Activated T-cell treated with anti-CD3 and anti-CD28 coated beads, Interleukin-2, amount 50 U/mL, for 24 hours (primary cell): ENCODE measurements at regions not wholly inside any gene's neighbourhood (a gene's known extent, or its start where the extent isn't known, plus 50 kb on each side); places are given as distances from the start of the nearest gene placed in this dataset.

Experiments
- DNase-seq: peaks from one replicate; pipeline ENCODE4 v3.0.0-alpha.2; 2020
- H3K27ac Mint-ChIP-seq: 2 replicates; pipeline ENCODE4 v1.8.0; 2020; ENCODE audit warnings: mild to moderate bottlenecking, mixed read lengths
- H3K27me3 Mint-ChIP-seq: 2 replicates; pipeline ENCODE4 v1.8.0; 2020; ENCODE audit warnings: mixed read lengths
- H3K36me3 Mint-ChIP-seq: 2 replicates; pipeline ENCODE4 v1.8.0; 2020; ENCODE audit warnings: low read depth, mixed read lengths
- H3K4me1 Mint-ChIP-seq: 2 replicates; pipeline ENCODE4 v1.8.0; 2020; ENCODE audit warnings: low read depth, mixed read lengths
- H3K4me3 Mint-ChIP-seq: 2 replicates; pipeline ENCODE4 v1.8.0; 2020; ENCODE audit warnings: mild to moderate bottlenecking, moderate library complexity, mixed read lengths
- H3K9me3 Mint-ChIP-seq: 2 replicates; pipeline ENCODE4 v1.8.0; 2020; ENCODE audit warnings: mixed read lengths

DNA sequence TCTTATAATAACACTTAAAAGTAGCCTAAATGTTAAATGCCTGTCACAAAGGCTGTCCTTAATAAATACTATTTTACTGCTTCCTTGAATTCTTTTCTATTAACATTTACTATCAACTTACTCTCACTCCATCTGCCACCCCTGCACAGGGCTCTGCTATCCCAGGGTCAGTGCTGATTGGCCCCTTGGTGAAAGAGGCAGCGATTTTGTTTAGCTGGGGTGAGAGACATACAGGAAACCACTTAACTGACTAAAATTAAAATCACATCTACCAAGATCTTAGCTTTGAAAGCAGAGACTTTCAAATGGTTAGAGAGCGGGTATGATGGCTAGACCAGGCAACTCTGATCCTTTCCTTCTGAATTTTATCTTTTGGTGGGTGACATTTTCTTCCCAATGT, 149.9 kb upstream of the HTR2A start:
- Mint-ChIP-seq H3K36me3 (no peaks in the 10 kb centered on the region), H3K27ac (no peak overlapping the region), H3K9me3 (no peaks in the 10 kb centered on the region), H3K27me3 (peaks cover 15% of the 10 kb centered on the region), H3K4me1 (no peaks in the 10 kb centered on the region), H3K4me3 (no peak overlapping the region)
- no peak for DNase-seq

DNA sequence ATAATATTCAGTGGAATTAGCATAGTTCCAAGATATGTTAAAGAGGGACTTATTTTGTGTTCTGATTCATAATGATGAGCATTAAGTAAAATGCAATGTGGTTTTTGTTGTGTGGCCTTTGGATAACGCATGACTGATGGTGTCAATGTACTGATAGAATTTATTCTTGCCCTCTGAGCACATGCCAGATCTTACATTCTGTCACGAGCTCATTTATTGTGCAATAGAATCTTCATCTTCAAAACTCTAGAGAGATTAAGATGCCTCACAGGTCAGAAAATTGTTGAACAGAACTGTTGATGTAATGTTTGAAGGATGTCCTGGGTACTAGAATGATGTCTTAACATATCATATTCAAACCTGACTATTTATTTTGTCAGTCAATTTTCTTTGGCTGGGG, 148.0 kb upstream of the HTR2A start:
- H3K9me3 Mint-ChIP-seq: no peaks in the 10 kb centered on the region
- no peak overlapping the region for H3K4me3 Mint-ChIP-seq
- DNase-seq: no peak
- H3K36me3 Mint-ChIP-seq: no peaks in the 10 kb centered on the region
- H3K27ac Mint-ChIP-seq: no peak overlapping the region
- peaks cover 15% of the 10 kb centered on the region for H3K27me3 Mint-ChIP-seq
- no peaks in the 10 kb centered on the region for H3K4me1 Mint-ChIP-seq

DNA sequence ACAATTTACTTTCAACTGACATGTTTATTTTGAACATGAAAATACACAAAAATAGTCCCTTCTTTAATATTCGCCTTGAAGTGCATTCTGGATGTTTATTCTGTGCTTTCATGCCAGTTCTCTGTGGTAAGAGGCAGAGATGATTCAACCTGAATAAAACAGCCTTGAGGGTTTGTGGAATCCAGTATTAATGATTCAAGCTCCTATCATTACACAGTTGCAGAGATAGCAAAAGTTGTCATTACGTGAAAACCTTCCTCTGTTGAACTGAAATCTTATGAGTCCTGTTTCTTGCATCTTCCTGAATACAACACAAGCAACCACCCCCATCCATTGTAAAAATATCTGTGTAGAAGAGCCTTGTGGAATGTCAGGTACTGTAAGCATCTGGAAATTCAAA, 142.3 kb upstream of the HTR2A start:
- no peaks in the 10 kb centered on the region for H3K9me3 Mint-ChIP-seq
- no peak overlapping the region for H3K27ac Mint-ChIP-seq
- peaks cover 23% of the 10 kb centered on the region for H3K27me3 Mint-ChIP-seq
- DNase-seq: no peak
- no peaks in the 10 kb centered on the region for H3K36me3 Mint-ChIP-seq
- H3K4me1 Mint-ChIP-seq: no peaks in the 10 kb centered on the region
- no peak overlapping the region for H3K4me3 Mint-ChIP-seq

DNA sequence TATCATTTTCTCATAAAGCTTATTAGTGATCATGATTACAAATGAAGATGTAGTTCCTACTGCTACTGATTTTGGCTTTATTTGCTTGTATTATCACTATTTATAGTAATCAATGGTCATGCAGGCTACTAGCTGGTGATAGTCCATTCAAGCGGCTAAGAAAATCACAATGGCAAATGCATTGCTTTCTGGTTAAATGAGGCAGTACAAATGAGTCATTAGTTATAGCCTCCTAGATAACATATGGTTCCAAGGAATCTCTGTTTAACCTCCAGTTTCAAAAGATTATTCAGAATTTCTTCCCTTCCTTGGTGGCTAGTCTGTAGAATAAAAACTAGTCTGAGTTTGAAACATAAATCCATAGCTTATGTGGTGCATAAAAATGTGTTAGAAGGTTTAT, 141.3 kb upstream of the HTR2A start:
- Mint-ChIP-seq H3K27me3 (peaks cover 21% of the 10 kb centered on the region), H3K9me3 (no peaks in the 10 kb centered on the region), H3K4me3 (no peak overlapping the region), H3K27ac (no peak overlapping the region), H3K4me1 (no peaks in the 10 kb centered on the region), H3K36me3 (no peaks in the 10 kb centered on the region)
- no peak for DNase-seq

DNA sequence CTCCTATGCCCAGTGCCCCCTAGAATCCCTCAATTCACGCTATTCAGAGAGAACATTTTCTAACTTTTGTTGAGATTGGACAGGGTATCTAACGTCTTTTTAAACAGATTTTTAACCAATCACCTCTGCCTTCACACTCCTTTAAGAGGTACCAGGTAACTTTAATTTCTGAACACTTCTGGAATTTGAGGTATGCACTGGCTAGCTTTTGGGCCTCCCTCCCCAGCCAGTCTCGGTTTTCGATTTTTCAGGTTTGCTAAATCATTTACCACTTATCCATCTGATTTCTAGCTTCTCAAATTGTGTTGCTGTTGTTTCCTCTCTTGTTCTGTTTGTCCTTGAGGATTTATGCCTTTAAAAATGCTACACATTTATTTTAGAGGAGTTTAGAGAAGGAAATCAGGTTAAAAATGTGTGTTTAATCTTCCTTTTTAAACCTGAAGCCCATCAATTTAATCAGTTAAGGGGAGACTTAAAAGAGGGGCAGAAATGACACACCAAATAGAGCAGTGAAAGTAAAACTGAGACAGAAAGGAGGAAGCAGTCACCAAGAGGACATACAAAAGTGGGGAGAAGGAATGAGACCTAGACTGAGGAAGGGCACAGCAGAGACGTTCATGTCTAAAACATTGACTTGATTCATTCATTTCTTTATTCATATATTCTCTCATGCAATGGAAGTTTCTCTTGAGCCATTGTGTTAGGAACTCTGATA, 139.6 kb upstream of the HTR2A start:
- H3K36me3 Mint-ChIP-seq: no peaks in the 10 kb centered on the region
- H3K27ac Mint-ChIP-seq: no peak overlapping the region
- no peaks in the 10 kb centered on the region for H3K9me3 Mint-ChIP-seq
- H3K4me1 Mint-ChIP-seq: no peaks in the 10 kb centered on the region
- no peak overlapping the region for H3K4me3 Mint-ChIP-seq
- H3K27me3 Mint-ChIP-seq: peaks cover 26% of the 10 kb centered on the region
- no peak for DNase-seq

DNA sequence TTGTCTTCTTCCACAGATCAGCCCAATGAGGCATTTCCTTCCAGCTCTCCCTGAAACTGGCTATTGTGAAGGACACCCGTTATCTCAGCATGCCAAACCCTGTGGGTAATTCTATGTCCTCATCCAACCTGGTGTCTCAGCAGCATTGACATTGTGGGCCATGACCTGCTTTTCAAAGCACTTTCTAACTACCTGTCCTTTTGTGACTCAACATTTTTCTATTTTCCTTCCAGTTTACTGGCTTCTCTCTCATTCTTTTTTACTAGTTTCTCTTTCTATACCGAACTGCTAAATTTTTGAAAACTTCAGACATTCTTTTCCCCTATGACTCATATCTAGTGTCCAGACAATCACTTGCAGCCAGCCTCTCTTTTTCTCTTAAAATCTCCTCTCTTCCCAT, 136.4 kb upstream of the HTR2A start:
- H3K27me3 Mint-ChIP-seq: peaks cover 26% of the 10 kb centered on the region
- H3K27ac Mint-ChIP-seq: no peak overlapping the region
- no peak overlapping the region for H3K4me3 Mint-ChIP-seq
- no peaks in the 10 kb centered on the region for H3K9me3 Mint-ChIP-seq
- H3K4me1 Mint-ChIP-seq: no peaks in the 10 kb centered on the region
- H3K36me3 Mint-ChIP-seq: no peaks in the 10 kb centered on the region
- DNase-seq: no peak

DNA sequence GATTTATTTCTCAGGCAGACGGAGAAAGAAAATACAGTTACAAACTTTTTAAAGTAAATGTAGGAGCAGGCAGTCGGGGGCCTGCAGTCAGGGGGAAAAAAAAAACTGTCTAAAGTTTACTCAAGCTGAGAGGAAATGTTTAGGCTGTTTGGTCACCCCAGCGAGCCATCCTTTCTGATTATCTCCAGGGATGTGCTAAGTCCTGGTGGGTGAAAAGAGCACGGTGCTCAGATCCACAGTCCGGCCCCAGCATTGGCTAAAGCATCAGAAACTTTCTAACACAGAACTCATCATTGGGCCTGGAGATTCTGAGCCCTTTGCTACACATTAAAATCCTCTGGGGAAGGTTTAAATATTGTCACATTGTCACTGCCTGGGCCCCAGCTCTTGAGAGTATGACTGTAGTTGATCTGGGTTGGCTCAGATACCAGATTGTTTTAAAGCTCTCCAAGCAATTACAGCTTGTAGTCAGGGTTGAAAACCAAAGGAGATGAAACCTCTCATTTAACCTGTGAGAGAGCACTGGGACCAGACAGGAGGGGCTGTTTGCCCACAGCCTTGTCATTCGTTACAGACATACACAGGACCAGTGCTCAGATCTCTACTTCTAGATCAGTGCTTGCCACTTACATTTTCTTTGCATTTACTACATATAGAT, 131.1 kb upstream of the HTR2A start:
- no peaks in the 10 kb centered on the region for H3K4me1 Mint-ChIP-seq
- H3K27ac Mint-ChIP-seq: no peak overlapping the region
- H3K9me3 Mint-ChIP-seq: no peaks in the 10 kb centered on the region
- no peak for DNase-seq
- H3K27me3 Mint-ChIP-seq: peaks cover 2% of the 10 kb centered on the region
- H3K36me3 Mint-ChIP-seq: no peaks in the 10 kb centered on the region
- H3K4me3 Mint-ChIP-seq: no peak overlapping the region

DNA sequence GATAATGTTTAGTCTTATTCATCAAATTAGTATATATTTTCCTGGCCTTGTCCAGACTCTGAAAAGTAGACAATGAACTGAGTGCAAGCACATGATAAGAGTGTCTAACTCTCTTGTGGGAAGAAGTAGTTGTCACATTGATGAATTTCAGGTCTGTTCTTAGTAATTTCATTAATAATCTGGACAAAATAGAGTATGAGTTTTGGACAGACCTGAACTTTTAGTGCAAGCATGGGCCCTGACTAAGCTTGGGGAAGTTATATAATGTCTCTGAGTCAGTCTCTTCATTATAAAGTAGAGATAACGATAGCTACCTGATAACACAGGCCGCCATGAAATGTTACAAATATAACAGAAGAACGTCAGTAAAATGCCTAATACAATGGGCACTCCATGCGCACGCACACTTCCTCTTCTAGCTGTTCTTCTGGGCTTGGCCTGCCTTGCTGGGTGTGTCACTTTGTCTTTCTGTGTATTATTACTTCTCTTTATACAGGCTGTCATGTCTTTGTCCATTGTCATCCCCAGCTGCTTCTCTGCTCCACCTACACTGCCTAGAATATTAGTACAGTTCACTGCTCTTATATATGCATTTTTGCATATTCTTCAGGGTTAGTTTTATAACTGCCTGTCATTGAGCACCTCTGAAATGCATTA, 129.1 kb upstream of the HTR2A start:
- no peaks in the 10 kb centered on the region for H3K36me3 Mint-ChIP-seq
- H3K4me1 Mint-ChIP-seq: no peaks in the 10 kb centered on the region
- H3K27ac Mint-ChIP-seq: no peak overlapping the region
- H3K4me3 Mint-ChIP-seq: no peak overlapping the region
- H3K27me3 Mint-ChIP-seq: peaks cover 3% of the 10 kb centered on the region
- H3K9me3 Mint-ChIP-seq: no peaks in the 10 kb centered on the region
- no peak for DNase-seq

DNA sequence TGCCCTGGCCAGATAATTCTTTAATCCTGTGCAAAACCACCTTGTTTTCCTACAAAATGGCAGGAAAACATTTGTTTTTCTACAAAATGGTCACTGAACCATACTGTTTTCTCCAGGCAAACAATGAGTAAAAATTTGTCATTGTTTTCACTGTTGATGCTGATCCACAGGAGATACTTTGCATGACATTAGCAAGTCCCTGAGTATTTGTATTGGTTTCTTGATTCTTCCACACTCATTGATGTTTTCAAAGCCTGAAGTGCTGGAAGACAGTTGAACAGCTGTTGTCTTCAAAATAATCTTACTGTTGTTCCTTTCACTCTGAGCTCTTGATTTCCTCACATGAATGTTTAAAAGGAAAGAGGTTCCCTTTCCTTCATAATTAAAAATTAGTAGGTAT, 123.1 kb upstream of the HTR2A start:
- no peak for DNase-seq
- Mint-ChIP-seq H3K4me1 (no peaks in the 10 kb centered on the region), H3K36me3 (no peaks in the 10 kb centered on the region), H3K27ac (no peak overlapping the region), H3K4me3 (no peak overlapping the region), H3K27me3 (peaks cover 3% of the 10 kb centered on the region), H3K9me3 (no peaks in the 10 kb centered on the region)

DNA sequence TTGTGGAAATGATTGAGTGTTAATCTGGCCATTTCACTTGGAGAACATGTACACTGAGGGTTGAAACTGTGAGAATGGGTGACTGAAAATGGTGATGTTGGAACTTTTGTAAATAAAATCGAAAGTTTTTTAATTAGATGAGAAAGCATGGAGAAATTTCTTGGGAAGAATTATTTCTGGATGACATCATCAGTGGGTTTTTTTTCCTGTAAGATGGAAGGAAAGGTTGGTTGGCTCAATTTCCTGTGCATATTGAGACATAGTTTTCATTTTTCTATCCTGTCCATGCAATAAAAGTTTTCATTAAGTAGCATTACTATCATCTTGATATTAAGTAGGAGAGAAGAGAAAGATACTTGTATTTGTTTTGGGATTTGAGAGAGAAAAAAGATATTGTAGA, 120.6 kb upstream of the HTR2A start:
- H3K27ac Mint-ChIP-seq: no peak overlapping the region
- no peak overlapping the region for H3K4me3 Mint-ChIP-seq
- no peaks in the 10 kb centered on the region for H3K9me3 Mint-ChIP-seq
- no peak for DNase-seq
- peaks cover 3% of the 10 kb centered on the region for H3K27me3 Mint-ChIP-seq
- no peaks in the 10 kb centered on the region for H3K4me1 Mint-ChIP-seq
- H3K36me3 Mint-ChIP-seq: no peaks in the 10 kb centered on the region

DNA sequence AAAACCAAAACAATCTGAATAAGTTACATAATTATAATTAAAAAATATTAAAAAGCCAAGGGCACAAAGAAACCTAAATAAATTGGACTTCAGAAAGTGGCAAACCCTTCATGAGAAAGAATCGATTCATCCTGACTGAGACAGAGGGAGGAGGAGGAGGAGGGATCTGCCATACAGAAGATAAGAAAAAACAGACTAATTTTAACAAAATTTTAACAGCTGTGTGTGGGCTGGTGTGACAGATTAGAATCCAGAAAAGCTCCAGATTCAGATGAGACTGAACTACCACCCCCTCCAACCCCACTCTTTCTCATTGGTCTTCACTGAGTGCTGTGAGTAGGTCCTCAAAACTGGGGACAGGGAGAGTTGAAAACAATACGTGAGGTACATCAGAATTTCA, 111.5 kb upstream of the HTR2A start:
- Mint-ChIP-seq H3K27ac (no peak overlapping the region), H3K4me1 (no peaks in the 10 kb centered on the region), H3K9me3 (no peaks in the 10 kb centered on the region), H3K4me3 (no peak overlapping the region), H3K36me3 (no peaks in the 10 kb centered on the region), H3K27me3 (peaks cover 21% of the 10 kb centered on the region)
- no peak for DNase-seq

DNA sequence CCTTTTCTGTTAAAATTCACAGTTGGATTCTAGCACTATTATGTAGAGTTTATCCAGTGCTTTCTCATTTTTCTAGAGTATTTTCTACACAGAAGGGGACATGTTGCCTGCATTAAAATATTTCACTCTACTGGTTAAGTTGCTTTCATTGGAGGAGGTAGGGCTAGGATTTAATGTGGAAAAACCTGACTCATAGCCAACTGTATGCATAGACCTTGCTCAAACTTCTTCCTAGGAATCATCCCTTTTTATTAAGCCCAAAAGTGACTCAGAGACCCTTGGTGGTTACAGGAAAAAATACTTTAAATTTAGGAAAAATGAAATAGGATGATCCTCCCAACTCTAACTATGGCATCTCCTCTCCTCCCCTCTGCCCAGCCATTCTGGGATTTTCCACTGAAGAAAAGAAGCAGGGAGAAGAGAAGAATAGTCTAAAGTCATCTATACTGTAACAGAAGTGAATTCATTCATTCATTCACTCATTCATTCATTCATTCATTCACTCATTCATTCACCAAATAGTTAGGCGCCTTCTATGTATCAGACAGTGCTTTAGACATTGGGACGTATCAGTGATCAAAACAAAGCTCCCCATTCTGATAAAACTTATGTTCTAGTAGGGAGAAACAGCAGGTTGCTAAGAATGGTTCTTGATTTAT, 109.0 kb upstream of the HTR2A start:
- peaks cover 27% of the 10 kb centered on the region for H3K27me3 Mint-ChIP-seq
- no peaks in the 10 kb centered on the region for H3K4me1 Mint-ChIP-seq
- H3K4me3 Mint-ChIP-seq: no peak overlapping the region
- no peak overlapping the region for H3K27ac Mint-ChIP-seq
- no peaks in the 10 kb centered on the region for H3K9me3 Mint-ChIP-seq
- H3K36me3 Mint-ChIP-seq: no peaks in the 10 kb centered on the region
- no peak for DNase-seq

DNA sequence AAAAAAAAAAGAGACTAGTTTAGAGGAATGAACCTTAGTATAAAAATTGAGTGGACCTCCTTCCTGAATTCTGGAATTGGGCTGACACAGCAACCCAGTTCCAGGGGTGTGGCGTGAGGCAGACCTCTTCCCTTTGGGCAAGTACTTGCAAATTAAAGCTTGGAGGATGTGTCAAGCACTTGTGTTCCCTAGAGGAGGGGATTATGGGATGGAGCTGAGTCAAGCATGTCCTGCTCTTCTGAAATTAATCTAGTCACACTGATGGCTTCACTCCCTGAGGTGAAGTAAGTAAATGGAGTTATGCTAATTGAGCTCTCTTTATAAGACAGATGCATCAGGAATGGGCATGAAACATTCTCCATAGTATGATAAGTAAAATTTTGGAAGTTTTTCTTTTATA, 107.7 kb upstream of the HTR2A start:
- H3K9me3 Mint-ChIP-seq: no peaks in the 10 kb centered on the region
- no peak overlapping the region for H3K4me3 Mint-ChIP-seq
- no peaks in the 10 kb centered on the region for H3K4me1 Mint-ChIP-seq
- H3K27me3 Mint-ChIP-seq: peaks cover 27% of the 10 kb centered on the region
- no peak for DNase-seq
- H3K36me3 Mint-ChIP-seq: no peaks in the 10 kb centered on the region
- H3K27ac Mint-ChIP-seq: no peak overlapping the region

DNA sequence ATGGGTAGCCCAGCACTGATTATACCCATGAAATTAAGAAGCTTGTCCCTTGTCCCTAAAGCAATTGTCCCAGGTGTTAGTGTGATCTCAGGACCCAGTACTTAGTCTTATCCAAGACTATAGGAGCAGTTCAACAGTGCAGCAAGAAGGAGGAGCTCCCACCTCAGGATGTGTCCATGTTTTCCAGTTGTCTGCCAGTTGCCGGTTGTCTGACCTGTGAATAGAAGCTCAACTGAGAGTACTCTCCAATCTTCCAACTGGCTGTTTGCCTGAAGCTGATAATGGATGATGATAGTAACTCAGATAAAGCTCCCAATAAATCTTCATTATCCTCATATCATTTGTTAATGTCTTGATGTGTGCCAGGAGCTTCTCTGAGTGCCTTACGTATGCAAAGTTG, 107.2 kb upstream of the HTR2A start:
- Mint-ChIP-seq H3K4me1 (no peaks in the 10 kb centered on the region), H3K4me3 (no peak overlapping the region), H3K36me3 (no peaks in the 10 kb centered on the region), H3K27ac (no peak overlapping the region), H3K27me3 (peaks cover 27% of the 10 kb centered on the region), H3K9me3 (no peaks in the 10 kb centered on the region)
- no peak for DNase-seq

DNA sequence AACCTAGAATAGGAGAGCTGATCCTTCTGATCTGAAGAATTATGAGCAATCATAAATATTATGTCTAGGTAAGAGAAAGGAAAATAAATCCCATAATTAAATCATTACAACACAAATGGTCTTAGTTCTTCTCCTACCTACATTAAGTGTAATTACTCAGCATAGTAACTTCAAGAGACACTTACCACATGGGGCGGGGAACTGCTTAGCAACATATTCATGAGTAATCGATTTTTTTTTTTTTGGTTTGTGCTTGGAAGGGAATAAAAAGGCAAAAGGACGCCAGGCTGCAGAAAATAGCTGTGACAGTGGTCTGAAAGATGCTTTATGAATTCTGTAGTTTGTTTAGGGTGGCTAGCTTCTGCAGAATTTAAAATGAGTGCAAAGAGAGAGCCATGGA, 103.3 kb upstream of the HTR2A start:
- H3K27me3 Mint-ChIP-seq: peaks cover 17% of the 10 kb centered on the region
- H3K4me3 Mint-ChIP-seq: no peak overlapping the region
- no peaks in the 10 kb centered on the region for H3K36me3 Mint-ChIP-seq
- H3K27ac Mint-ChIP-seq: no peak overlapping the region
- H3K9me3 Mint-ChIP-seq: no peaks in the 10 kb centered on the region
- no peaks in the 10 kb centered on the region for H3K4me1 Mint-ChIP-seq
- DNase-seq: no peak
